IPS DF 19.7 (cell line): ENCODE measurements at regions not wholly inside any gene's neighbourhood (a gene's known extent, or its start where the extent isn't known, plus 50 kb on each side); places are given as distances from the start of the nearest gene placed in this dataset.

Experiments
- DNase-seq: peaks from one replicate; pipeline ENCODE4 v3.0.0-alpha.2; 2013; ENCODE audit warnings: low read depth, low spot score

GRCh38 chr7:28292834-28293526 lies 112.4 kb upstream of the JAZF1 start:
- DNase-seq: no peak

- DNase-seq: no peak
Measured at GRCh38 chr7:28293527-28293835, 112.9 kb upstream of the JAZF1 start.

- DNase-seq: no peak
Measured at GRCh38 chr7:28296571-28297483, 115.5 kb upstream of the CREB5 start.

GRCh38 chr7:28297801-28298459 lies 114.4 kb upstream of the CREB5 start:
- DNase-seq: no peak

- DNase-seq: peak; percentile 71
Measured at GRCh38 chr7:28298870-28299518, 113.3 kb upstream of the CREB5 start.

- no peak for DNase-seq
Measured at GRCh38 chr7:28299556-28299955, 112.8 kb upstream of the CREB5 start.

- DNase-seq: no peak
Measured at GRCh38 chr7:28300488-28300887, 111.8 kb upstream of the CREB5 start.

GRCh38 chr7:28301148-28301641 lies 111.1 kb upstream of the CREB5 start:
- no peak for DNase-seq

- DNase-seq: no peak
Measured at GRCh38 chr7:28304290-28304689, 108.0 kb upstream of the CREB5 start.

- DNase-seq: no peak
Measured at GRCh38 chr7:28309704-28310459, 102.4 kb upstream of the CREB5 start.

- no peak for DNase-seq
Measured at GRCh38 chr7:28310460-28310848, 101.9 kb upstream of the CREB5 start.

GRCh38 chr7:28311670-28312069 lies 100.6 kb upstream of the CREB5 start:
- DNase-seq: no peak

GRCh38 chr7:28312948-28313347 lies 99.4 kb upstream of the CREB5 start:
- DNase-seq: no peak

- DNase-seq: no peak
Measured at GRCh38 chr7:28314841-28315240, 97.5 kb upstream of the CREB5 start.

- no peak for DNase-seq
Measured at GRCh38 chr7:28315565-28316410, 96.5 kb upstream of the CREB5 start.

GRCh38 chr7:28316489-28316888 lies 95.8 kb upstream of the CREB5 start:
- no peak for DNase-seq

- DNase-seq: no peak
Measured at GRCh38 chr7:28318101-28318762, 94.1 kb upstream of the CREB5 start.

GRCh38 chr7:28323833-28324232 lies 88.5 kb upstream of the CREB5 start:
- no peak for DNase-seq

- DNase-seq: no peak
Measured at GRCh38 chr7:28328146-28328545, 84.2 kb upstream of the CREB5 start.
